ENCODE measurements at regions not wholly inside any gene's neighbourhood (a gene's known extent, or its start where the extent isn't known, plus 50 kb on each side); places are given as distances from the start of the nearest gene placed in this dataset.

- ChIA-PET POLR2A (no interaction called here), CTCF (no interaction called here)
- H3K27me3 Mint-ChIP-seq, result peaks cover 0 to 11% (median 1%) of the 10 kb centered on the region in 5 donors
- H3K36me3 ChIP-seq (ENCODE audit: control insufficient read depth in 2 of 3, insufficient read depth in 3 of 3, low read length in 3 of 3), result no peaks in the 10 kb centered on the region
- H3K9me3 ChIP-seq (ENCODE audit: control insufficient read depth in 2 of 3, low read length in 3 of 3), result no peaks in the 10 kb centered on the region
- H3K9me3 Mint-ChIP-seq, result peaks cover 0 to 10% (median 0%) of the 10 kb centered on the region in 11 donors
- no peak overlapping the region for H3K27ac Mint-ChIP-seq
- DNase-seq (no peak), ATAC-seq (no peak)
- H3K4me3 Mint-ChIP-seq, result no peak overlapping the region
- H3K36me3 Mint-ChIP-seq, result no peaks in the 10 kb centered on the region
- H3K4me1 ChIP-seq (ENCODE audit: control insufficient read depth in 2 of 2, insufficient read depth in 2 of 2, low read length in 2 of 2), result no peaks in the 10 kb centered on the region
- H3K4me3 ChIP-seq (ENCODE audit: low read length), result no peak overlapping the region
- intact Hi-C loops (cut with micrococcal nuclease), result no loop called here
- no peaks in the 10 kb centered on the region for H3K27me3 ChIP-seq (ENCODE audit: control insufficient read depth in 2 of 2, insufficient read depth in 2 of 2, low read length in 2 of 2)
- no peaks in the 10 kb centered on the region for H3K4me1 Mint-ChIP-seq
- H3K27ac ChIP-seq (ENCODE audit: low read depth, low read length), result no peak overlapping the region
Observed at GRCh38 chr10:23824822-23825221, 384.1 kb upstream of the KIAA1217 start.

- Mint-ChIP-seq H3K27me3 (peaks cover 0 to 11% (median 0%) of the 10 kb centered on the region in 5 donors), H3K9me3 (peaks cover 0 to 10% (median 0%) of the 10 kb centered on the region in 11 donors), H3K4me1 (no peaks in the 10 kb centered on the region), H3K36me3 (no peaks in the 10 kb centered on the region), H3K27ac (no peak overlapping the region), H3K4me3 (no peak overlapping the region)
- Histone ChIP-seq H3K36me3 (ENCODE audit: control insufficient read depth in 2 of 3, insufficient read depth in 3 of 3, low read length in 3 of 3) (no peaks in the 10 kb centered on the region), H3K9me3 (ENCODE audit: control insufficient read depth in 2 of 3, low read length in 3 of 3) (no peaks in the 10 kb centered on the region), H3K27ac (ENCODE audit: low read depth, low read length) (no peak overlapping the region), H3K4me3 (ENCODE audit: low read length) (no peak overlapping the region), H3K4me1 (ENCODE audit: control insufficient read depth in 2 of 2, insufficient read depth in 2 of 2, low read length in 2 of 2) (no peaks in the 10 kb centered on the region), H3K27me3 (ENCODE audit: control insufficient read depth in 2 of 2, insufficient read depth in 2 of 2, low read length in 2 of 2) (no peaks in the 10 kb centered on the region)
- ChIA-PET CTCF (no interaction called here), POLR2A (no interaction called here)
- ATAC-seq (no peak), DNase-seq (no peak)
- intact Hi-C loops (cut with micrococcal nuclease), result no loop called here
Observed at GRCh38 chr10:23826421-23826820, 382.5 kb upstream of the KIAA1217 start.

DNA sequence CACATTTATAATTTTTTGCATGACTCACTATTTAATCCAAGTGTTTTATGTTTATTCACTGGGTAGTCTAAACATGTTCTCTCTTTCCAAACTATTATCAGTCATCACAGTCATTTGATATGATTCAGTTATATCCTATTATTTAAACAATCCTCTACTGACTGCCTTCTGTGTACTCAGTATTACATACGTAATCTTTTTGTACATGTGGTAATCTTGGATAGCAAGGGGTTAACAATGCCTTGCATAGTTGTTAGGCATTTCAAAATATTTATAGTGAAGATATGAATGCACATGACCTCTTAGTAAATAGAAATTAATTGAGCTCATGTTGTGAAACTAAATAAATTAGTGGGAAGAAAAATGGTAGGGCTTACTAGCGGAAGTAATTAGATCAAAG lies 379.4 kb upstream of the KIAA1217 start:
- CTCF ChIA-PET, result no interaction called here
- no peak overlapping the region for H3K27ac Mint-ChIP-seq
- Histone ChIP-seq H3K4me3 (ENCODE audit: low read length) (no peak overlapping the region), H3K27me3 (ENCODE audit: control insufficient read depth in 2 of 2, insufficient read depth in 2 of 2, low read length in 2 of 2) (no peaks in the 10 kb centered on the region), H3K4me1 (ENCODE audit: control insufficient read depth in 2 of 2, insufficient read depth in 2 of 2, low read length in 2 of 2) (no peaks in the 10 kb centered on the region), H3K36me3 (ENCODE audit: control insufficient read depth in 2 of 3, insufficient read depth in 3 of 3, low read length in 3 of 3) (no peaks in the 10 kb centered on the region), H3K9me3 (ENCODE audit: control insufficient read depth in 2 of 3, low read length in 3 of 3) (no peaks in the 10 kb centered on the region), H3K27ac (ENCODE audit: low read depth, low read length) (no peak overlapping the region)
- DNase-seq, result no peak
- POLR2A ChIA-PET, result no interaction called here
- peaks cover 0 to 7% (median 0%) of the 10 kb centered on the region in 11 donors for H3K9me3 Mint-ChIP-seq
- no peak overlapping the region for H3K4me3 Mint-ChIP-seq
- peaks cover 0 to 7% (median 0%) of the 10 kb centered on the region in 5 donors for H3K27me3 Mint-ChIP-seq
- no peaks in the 10 kb centered on the region for H3K4me1 Mint-ChIP-seq
- intact Hi-C loops (cut with micrococcal nuclease), result no loop called here
- no peak for ATAC-seq
- H3K36me3 Mint-ChIP-seq, result no peaks in the 10 kb centered on the region

DNA sequence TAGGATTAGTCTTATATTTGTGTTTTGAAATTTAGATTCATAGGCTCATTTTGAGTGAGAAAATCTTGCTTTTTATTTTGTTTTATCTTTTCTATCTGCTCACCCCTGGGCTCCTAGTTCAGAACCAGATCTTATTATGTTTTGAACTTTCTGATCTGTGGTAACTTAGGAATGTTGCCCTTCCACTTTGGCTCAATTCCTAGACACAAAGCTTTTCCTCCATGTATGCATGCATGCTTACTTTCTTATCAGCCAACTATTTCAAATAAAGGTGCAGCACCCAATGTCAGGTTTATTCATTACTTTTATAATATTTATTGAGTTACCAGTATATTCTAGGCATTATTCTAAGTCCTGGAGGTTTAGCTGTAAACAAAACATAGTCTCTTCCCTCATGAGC lies 374.8 kb upstream of the KIAA1217 start:
- CTCF ChIA-PET, result no interaction called here
- H3K4me1 ChIP-seq (ENCODE audit: control insufficient read depth in 2 of 2, insufficient read depth in 2 of 2, low read length in 2 of 2), result no peaks in the 10 kb centered on the region
- no peaks in the 10 kb centered on the region for H3K36me3 ChIP-seq (ENCODE audit: control insufficient read depth in 2 of 3, insufficient read depth in 3 of 3, low read length in 3 of 3)
- Mint-ChIP-seq H3K9me3 (peaks cover 0 to 7% (median 0%) of the 10 kb centered on the region in 11 donors), H3K4me3 (no peak overlapping the region), H3K36me3 (no peaks in the 10 kb centered on the region), H3K27ac (no peak overlapping the region), H3K27me3 (peaks cover 0 to 10% (median 0%) of the 10 kb centered on the region in 5 donors), H3K4me1 (no peaks in the 10 kb centered on the region)
- intact Hi-C loops (cut with micrococcal nuclease), result no loop called here
- H3K27ac ChIP-seq (ENCODE audit: low read depth, low read length), result no peak overlapping the region
- ATAC-seq, result no peak
- no peak overlapping the region for H3K4me3 ChIP-seq (ENCODE audit: low read length)
- no peaks in the 10 kb centered on the region for H3K9me3 ChIP-seq (ENCODE audit: control insufficient read depth in 2 of 3, low read length in 3 of 3)
- no peak for DNase-seq
- H3K27me3 ChIP-seq (ENCODE audit: control insufficient read depth in 2 of 2, insufficient read depth in 2 of 2, low read length in 2 of 2), result no peaks in the 10 kb centered on the region
- POLR2A ChIA-PET, result no interaction called here

GRCh38 chr10:23850631-23851030 lies 358.3 kb upstream of the KIAA1217 start:
- peaks cover 2 to 31% (median 11%) of the 10 kb centered on the region in 11 donors for H3K9me3 Mint-ChIP-seq
- Histone ChIP-seq H3K4me3 (ENCODE audit: low read length) (no peak overlapping the region), H3K36me3 (ENCODE audit: control insufficient read depth in 2 of 3, insufficient read depth in 3 of 3, low read length in 3 of 3) (no peaks in the 10 kb centered on the region), H3K27me3 (ENCODE audit: control insufficient read depth in 2 of 2, insufficient read depth in 2 of 2, low read length in 2 of 2) (peaks cover 0 to 3% of the 10 kb centered on the region in 2 donors), H3K9me3 (ENCODE audit: control insufficient read depth in 2 of 3, low read length in 3 of 3) (no peaks in the 10 kb centered on the region), H3K27ac (ENCODE audit: low read depth, low read length) (no peak overlapping the region), H3K4me1 (ENCODE audit: control insufficient read depth in 2 of 2, insufficient read depth in 2 of 2, low read length in 2 of 2) (no peaks in the 10 kb centered on the region)
- H3K4me3 Mint-ChIP-seq, result no peak overlapping the region
- no peak for ATAC-seq
- ChIA-PET POLR2A (no interaction called here), CTCF (no interaction called here)
- DNase-seq, result no peak
- no peaks in the 10 kb centered on the region for H3K36me3 Mint-ChIP-seq
- peaks cover 0 to 5% (median 0%) of the 10 kb centered on the region in 5 donors for H3K27me3 Mint-ChIP-seq
- intact Hi-C loops (cut with micrococcal nuclease), result no loop called here
- no peak overlapping the region for H3K27ac Mint-ChIP-seq
- H3K4me1 Mint-ChIP-seq, result no peaks in the 10 kb centered on the region

- POLR2A ChIA-PET, result no interaction called here
- Histone ChIP-seq H3K9me3 (ENCODE audit: control insufficient read depth in 2 of 3, low read length in 3 of 3) (no peaks in the 10 kb centered on the region), H3K27ac (ENCODE audit: low read depth, low read length) (no peak overlapping the region), H3K36me3 (ENCODE audit: control insufficient read depth in 2 of 3, insufficient read depth in 3 of 3, low read length in 3 of 3) (no peaks in the 10 kb centered on the region), H3K27me3 (ENCODE audit: control insufficient read depth in 2 of 2, insufficient read depth in 2 of 2, low read length in 2 of 2) (no peaks in the 10 kb centered on the region), H3K4me1 (ENCODE audit: control insufficient read depth in 2 of 2, insufficient read depth in 2 of 2, low read length in 2 of 2) (no peaks in the 10 kb centered on the region), H3K4me3 (ENCODE audit: low read length) (no peak overlapping the region)
- CTCF ChIA-PET, result no interaction called here
- H3K27me3 Mint-ChIP-seq, result peaks cover 0 to 6% (median 0%) of the 10 kb centered on the region in 5 donors
- DNase-seq (no peak), ATAC-seq (no peak)
- H3K36me3 Mint-ChIP-seq, result no peaks in the 10 kb centered on the region
- H3K27ac Mint-ChIP-seq, result no peak overlapping the region
- intact Hi-C loops (cut with micrococcal nuclease), result no loop called here
- no peak overlapping the region for H3K4me3 Mint-ChIP-seq
- H3K4me1 Mint-ChIP-seq, result no peaks in the 10 kb centered on the region
- H3K9me3 Mint-ChIP-seq, result peaks cover 0 to 8% (median 0%) of the 10 kb centered on the region in 11 donors
Observed at GRCh38 chr10:23859598-23859997, 349.3 kb upstream of the KIAA1217 start.

DNA sequence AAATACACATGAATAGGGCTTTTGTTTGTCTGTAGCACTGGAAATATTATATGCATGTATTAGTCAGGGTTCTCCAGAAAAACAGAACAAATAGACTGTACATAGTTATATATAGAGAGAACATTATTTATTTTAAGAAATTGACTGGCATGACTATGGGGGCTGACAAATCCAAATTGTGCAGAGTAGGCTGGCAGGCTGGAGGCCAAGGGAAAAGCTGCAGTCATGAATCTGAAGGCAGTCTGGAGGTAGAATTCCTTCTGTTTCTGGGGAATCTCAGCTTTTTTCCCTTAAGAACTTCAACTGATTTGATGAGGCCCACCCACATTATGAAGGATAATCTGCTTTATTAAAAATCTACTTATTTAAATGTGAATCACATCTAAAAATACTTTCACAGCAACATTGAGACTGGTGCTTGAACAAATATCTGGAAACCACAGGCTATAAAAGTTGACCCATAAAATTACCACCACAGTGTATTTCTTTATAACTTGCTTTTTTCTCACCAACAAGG lies 344.2 kb upstream of the KIAA1217 start:
- ChIA-PET CTCF (no interaction called here), POLR2A (no interaction called here)
- Histone ChIP-seq H3K27me3 (ENCODE audit: control insufficient read depth in 2 of 2, insufficient read depth in 2 of 2, low read length in 2 of 2) (no peaks in the 10 kb centered on the region), H3K9me3 (ENCODE audit: control insufficient read depth in 2 of 3, low read length in 3 of 3) (no peaks in the 10 kb centered on the region), H3K36me3 (ENCODE audit: control insufficient read depth in 2 of 3, insufficient read depth in 3 of 3, low read length in 3 of 3) (no peaks in the 10 kb centered on the region), H3K4me3 (ENCODE audit: low read length) (no peak overlapping the region), H3K27ac (ENCODE audit: low read depth, low read length) (no peak overlapping the region), H3K4me1 (ENCODE audit: control insufficient read depth in 2 of 2, insufficient read depth in 2 of 2, low read length in 2 of 2) (no peaks in the 10 kb centered on the region)
- peaks cover 0 to 8% (median 0%) of the 10 kb centered on the region in 11 donors for H3K9me3 Mint-ChIP-seq
- ATAC-seq (no peak), DNase-seq (no peak)
- H3K27ac Mint-ChIP-seq, result no peak overlapping the region
- no peaks in the 10 kb centered on the region for H3K36me3 Mint-ChIP-seq
- no peaks in the 10 kb centered on the region for H3K4me1 Mint-ChIP-seq
- H3K4me3 Mint-ChIP-seq, result no peak overlapping the region
- H3K27me3 Mint-ChIP-seq, result no peaks in the 10 kb centered on the region
- intact Hi-C loops (cut with micrococcal nuclease), result no loop called here
